GM19463 (cell line): ENCODE measurements at regions not wholly inside any gene's neighbourhood (a gene's known extent, or its start where the extent isn't known, plus 50 kb on each side); places are given as distances from the start of the nearest gene placed in this dataset.
"Not testable (repeated sequence)": the region's sequence is repeated elsewhere in the genome, so short reads cannot be mapped to it uniquely, and the experiment has no call there.

Source experiments
- ATAC-seq: cut with Tn5 transposase; IDR thresholded peaks from one replicate; pipeline ENCODE4 v1.9.1; 2021; ENCODE audit warnings: mild to moderate bottlenecking, moderate library complexity; ENCODE audit not compliant: unreplicated experiment

GRCh38 chr9:67423049-67423728, 430.8 kb upstream of the SPATA31A3 start:
- ATAC-seq, result not testable (repeated sequence)

- not testable (repeated sequence) for ATAC-seq
These were observed 426.2 kb upstream of the SPATA31A3 start for GRCh38 chr9:67418496-67419079.

GRCh38 chr9:67417341-67417983, 425.1 kb upstream of the SPATA31A3 start:
- not testable (repeated sequence) for ATAC-seq

GRCh38 chr9:67416639-67417038, 424.3 kb upstream of the SPATA31A3 start:
- ATAC-seq, result not testable (repeated sequence)

- ATAC-seq, result not testable (repeated sequence)
These were observed 418.4 kb upstream of the SPATA31A3 start for GRCh38 chr9:67410606-67411220.

- not testable (repeated sequence) for ATAC-seq
These were observed 411.4 kb upstream of the SPATA31A3 start for GRCh38 chr9:67403739-67404138.

GRCh38 chr9:67397731-67398130, 405.4 kb upstream of the SPATA31A3 start:
- not testable (repeated sequence) for ATAC-seq

- ATAC-seq, result not testable (repeated sequence)
These were observed 402.4 kb upstream of the SPATA31A3 start for GRCh38 chr9:67394782-67395181.

GRCh38 chr9:67394038-67394437, 401.7 kb upstream of the SPATA31A3 start:
- not testable (repeated sequence) for ATAC-seq

- ATAC-seq, result not testable (repeated sequence)
These were observed 377.3 kb upstream of the SPATA31A3 start for GRCh38 chr9:67369664-67370063.

GRCh38 chr9:67362325-67362724, 370.0 kb upstream of the SPATA31A3 start:
- ATAC-seq, result not testable (repeated sequence)

- ATAC-seq, result not testable (repeated sequence)
These were observed 361.6 kb upstream of the SPATA31A3 start for GRCh38 chr9:67353961-67354360.

- ATAC-seq, result not testable (repeated sequence)
These were observed 357.0 kb upstream of the SPATA31A3 start for GRCh38 chr9:67349424-67349759.

- not testable (repeated sequence) for ATAC-seq
These were observed 356.4 kb upstream of the SPATA31A3 start for GRCh38 chr9:67348562-67349423.

- not testable (repeated sequence) for ATAC-seq
These were observed 355.7 kb upstream of the SPATA31A3 start for GRCh38 chr9:67348094-67348493.

- ATAC-seq, result not testable (repeated sequence)
These were observed 346.9 kb upstream of the SPATA31A3 start for GRCh38 chr9:67339216-67339615.

- not testable (repeated sequence) for ATAC-seq
These were observed 345.9 kb upstream of the SPATA31A3 start for GRCh38 chr9:67338201-67338600.

GRCh38 chr9:67334727-67335572, 342.6 kb upstream of the SPATA31A3 start:
- ATAC-seq, result not testable (repeated sequence)

- ATAC-seq, result not testable (repeated sequence)
These were observed 339.3 kb upstream of the SPATA31A3 start for GRCh38 chr9:67331634-67332033.

GRCh38 chr9:67313409-67313808, 321.1 kb upstream of the SPATA31A3 start:
- ATAC-seq, result not testable (repeated sequence)
